Skeletal muscle satellite cell (primary cell): ENCODE measurements at regions not wholly inside any gene's neighbourhood (a gene's known extent, or its start where the extent isn't known, plus 50 kb on each side); places are given as distances from the start of the nearest gene placed in this dataset.
"Not testable (repeated sequence)": the region's sequence is repeated elsewhere in the genome, so short reads cannot be mapped to it uniquely, and the experiment has no call there.

Source experiments
- H3K27me3 ChIP-seq: 2 replicates; pipeline ENCODE4 v1.7.0; 2013; ENCODE audit warnings: low read length; ENCODE audit not compliant: control insufficient read depth, insufficient read depth
- H3K36me3 ChIP-seq: 2 replicates; pipeline ENCODE4 v1.7.0; 2013; ENCODE audit warnings: mild to moderate bottlenecking, control low read depth, low read length; ENCODE audit not compliant: insufficient read depth
- H3K4me1 ChIP-seq: 2 replicates; pipeline ENCODE4 v1.7.0; 2013; ENCODE audit warnings: low read length; ENCODE audit not compliant: control insufficient read depth, insufficient read depth
- H3K4me2 ChIP-seq: 2 replicates; pipeline ENCODE4 v1.7.0; 2013; ENCODE audit warnings: mild to moderate bottlenecking, low read length
- H3K4me3 ChIP-seq: 2 replicates; pipeline ENCODE4 v1.7.0; 2013; ENCODE audit warnings: low read length
- H3K9ac ChIP-seq: 2 replicates; pipeline ENCODE4 v1.7.0; 2013; ENCODE audit warnings: mild to moderate bottlenecking, low read depth, low read length, moderate library complexity
- H3K9me3 ChIP-seq: replicated peaks from 2 replicates; pipeline ENCODE4 v1.7.0; 2013; ENCODE audit warnings: mild to moderate bottlenecking, control low read depth, low read length

DNA sequence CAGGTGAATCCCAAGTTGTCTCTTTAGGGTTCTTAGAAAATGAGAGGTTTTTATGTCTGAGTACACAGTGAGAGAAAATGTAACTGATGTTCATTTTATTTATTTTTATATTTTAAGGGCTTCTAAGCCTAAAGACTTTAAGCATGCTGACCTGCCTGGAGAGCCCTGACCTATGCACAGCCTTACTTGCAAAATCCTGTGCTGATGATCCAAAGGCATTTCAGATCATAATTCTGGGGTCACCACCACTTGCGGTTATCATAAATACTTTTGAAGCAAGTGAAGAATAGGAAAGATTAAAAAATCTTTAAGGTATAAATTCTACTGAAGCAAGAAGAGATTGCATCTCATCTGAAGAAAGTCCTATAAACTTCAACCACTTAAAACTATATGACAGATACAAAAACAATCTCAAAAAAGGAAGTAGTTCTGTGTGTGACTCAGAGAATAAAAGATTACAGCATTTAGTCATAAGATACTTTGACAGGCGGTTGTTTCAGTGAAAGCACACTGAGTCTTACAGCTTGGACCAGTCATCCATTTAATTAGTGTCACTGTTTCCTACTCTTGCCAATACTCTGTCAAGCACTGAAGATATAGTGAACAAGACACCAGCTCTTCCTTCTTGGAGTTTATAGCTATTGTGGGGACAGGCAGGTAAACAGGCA is 245.2 kb upstream of the DIPK2B start:
- Histone ChIP-seq H3K4me2 (no peak overlapping the region), H3K27me3 (no peaks in the 10 kb centered on the region), H3K9ac (peak overlapping the region; percentile 36), H3K36me3 (no peaks in the 10 kb centered on the region), H3K9me3 (no peaks in the 10 kb centered on the region), H3K4me3 (no peak overlapping the region), H3K4me1 (peaks cover 15% of the 10 kb centered on the region)

DNA sequence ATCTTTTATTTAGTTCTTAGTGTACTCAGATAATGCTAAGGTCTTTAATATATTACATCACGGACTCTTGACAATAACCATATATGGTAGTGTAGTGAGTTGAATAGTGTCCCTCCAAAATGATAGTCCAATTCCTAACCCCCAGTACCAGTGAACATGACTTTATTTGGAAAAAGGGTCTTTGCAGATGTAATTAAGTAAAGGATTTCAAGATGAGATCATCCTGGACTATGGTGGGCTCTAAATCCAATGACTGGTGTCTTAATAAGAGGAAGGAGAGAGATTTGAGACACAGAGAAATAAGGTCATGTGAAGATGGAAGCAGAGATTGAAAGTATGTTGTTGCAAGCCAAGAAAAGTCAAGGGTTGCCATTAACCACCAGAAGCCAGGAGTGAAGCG is 236.5 kb upstream of the DIPK2B start:
- no peak overlapping the region for H3K4me2 ChIP-seq
- H3K36me3 ChIP-seq = no peaks in the 10 kb centered on the region
- no peak overlapping the region for H3K9ac ChIP-seq
- peaks cover 7% of the 10 kb centered on the region for H3K4me1 ChIP-seq
- no peak overlapping the region for H3K4me3 ChIP-seq
- no peaks in the 10 kb centered on the region for H3K27me3 ChIP-seq
- H3K9me3 ChIP-seq = no peaks in the 10 kb centered on the region

DNA sequence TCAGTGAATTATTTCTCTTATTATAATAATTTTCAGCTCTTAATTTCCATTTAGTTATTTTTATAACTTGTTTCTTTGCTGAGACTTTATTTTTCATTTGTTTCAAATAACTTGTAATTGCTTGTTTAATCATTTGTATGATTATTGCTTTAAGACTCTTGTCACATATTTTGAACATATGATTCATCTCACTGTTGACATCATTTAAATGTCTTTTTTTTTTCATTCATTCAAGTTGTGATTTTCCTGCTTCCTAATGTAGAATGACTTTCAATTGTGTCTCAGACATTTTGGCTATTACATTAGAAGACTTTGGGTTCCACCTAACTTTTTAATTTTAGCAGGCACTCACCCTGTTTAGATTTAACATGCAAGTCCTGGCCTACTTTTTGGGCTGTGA is 234.8 kb upstream of the DIPK2B start:
- no peak overlapping the region for H3K4me2 ChIP-seq
- no peaks in the 10 kb centered on the region for H3K36me3 ChIP-seq
- no peak overlapping the region for H3K9ac ChIP-seq
- H3K9me3 ChIP-seq = no peaks in the 10 kb centered on the region
- no peaks in the 10 kb centered on the region for H3K27me3 ChIP-seq
- H3K4me3 ChIP-seq = no peak overlapping the region
- H3K4me1 ChIP-seq = peaks cover 7% of the 10 kb centered on the region

DNA sequence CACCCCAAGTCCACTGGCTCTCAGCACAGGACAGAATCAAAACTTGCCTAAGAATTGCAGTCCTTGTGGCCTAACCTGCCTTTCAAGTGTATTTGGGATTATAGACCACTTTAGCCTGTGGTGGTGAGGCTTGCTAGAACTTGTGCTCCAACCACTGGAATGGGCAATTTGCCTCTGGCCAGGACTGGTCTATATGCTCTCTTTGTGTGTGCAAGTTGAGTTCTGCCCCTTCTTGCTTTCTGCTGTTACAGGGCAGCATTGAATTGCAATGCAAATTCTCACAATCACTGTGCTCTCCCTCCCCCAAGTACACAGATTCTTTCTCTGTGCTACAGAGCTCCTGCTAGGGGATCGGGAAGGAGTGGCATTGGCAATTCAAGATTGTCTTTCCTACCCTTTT is 233.6 kb upstream of the DIPK2B start:
- Histone ChIP-seq H3K9ac (no peak overlapping the region), H3K4me2 (no peak overlapping the region), H3K36me3 (no peaks in the 10 kb centered on the region), H3K9me3 (no peaks in the 10 kb centered on the region), H3K4me3 (no peak overlapping the region), H3K4me1 (peaks cover 7% of the 10 kb centered on the region), H3K27me3 (no peaks in the 10 kb centered on the region)

DNA sequence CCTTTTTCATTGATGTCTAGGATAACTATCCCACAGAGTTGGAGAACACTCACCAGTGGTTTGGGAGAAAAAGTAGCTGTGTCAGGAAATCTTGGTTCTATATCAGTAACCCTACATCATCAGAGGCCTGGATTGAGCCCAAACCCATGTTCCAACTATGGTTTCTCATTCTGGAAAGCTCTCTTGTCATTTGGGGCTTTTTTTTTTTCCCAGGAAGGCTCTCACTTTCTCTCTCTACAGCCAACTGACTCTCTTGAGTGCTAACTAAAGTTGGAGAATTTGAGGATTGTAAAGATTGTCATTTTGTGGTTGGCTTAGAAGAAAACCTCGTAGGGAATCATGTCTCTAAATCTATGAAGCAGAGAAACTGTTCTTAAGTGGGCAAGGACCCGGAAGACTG is 228.2 kb upstream of the DIPK2B start:
- no peak overlapping the region for H3K4me2 ChIP-seq
- H3K9ac ChIP-seq = no peak overlapping the region
- H3K27me3 ChIP-seq = no peaks in the 10 kb centered on the region
- no peaks in the 10 kb centered on the region for H3K9me3 ChIP-seq
- H3K4me1 ChIP-seq = no peaks in the 10 kb centered on the region
- H3K4me3 ChIP-seq = no peak overlapping the region
- H3K36me3 ChIP-seq = no peaks in the 10 kb centered on the region

DNA sequence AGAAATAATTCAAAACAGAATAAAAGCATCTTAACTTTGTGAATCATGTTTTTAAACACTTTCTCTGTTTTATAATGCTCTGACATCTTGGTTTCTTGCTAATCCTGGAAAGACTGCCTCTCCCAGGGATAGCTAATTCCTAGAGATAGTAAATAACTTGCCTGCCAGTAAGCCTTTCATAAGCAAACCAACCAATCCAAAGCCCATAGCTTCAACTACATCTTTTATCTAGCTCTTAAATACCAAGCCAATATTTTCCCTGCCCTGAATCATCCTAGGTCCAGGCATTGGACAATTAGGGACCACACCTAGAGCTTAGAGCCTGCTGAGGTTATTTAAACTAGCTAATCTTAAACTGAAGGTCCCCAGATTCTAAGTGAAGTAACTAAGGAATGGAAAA is 223.7 kb upstream of the DIPK2B start:
- Histone ChIP-seq H3K4me2 (no peak overlapping the region), H3K27me3 (no peaks in the 10 kb centered on the region), H3K9ac (no peak overlapping the region), H3K4me3 (no peak overlapping the region), H3K36me3 (no peaks in the 10 kb centered on the region), H3K4me1 (no peaks in the 10 kb centered on the region), H3K9me3 (no peaks in the 10 kb centered on the region)

GRCh38 chrX:45422216-45422925 is 221.7 kb upstream of the DIPK2B start:
- Histone ChIP-seq H3K4me2 (no peak overlapping the region), H3K9ac (peak overlapping the region; percentile 25), H3K27me3 (no peaks in the 10 kb centered on the region), H3K9me3 (no peaks in the 10 kb centered on the region), H3K4me1 (no peaks in the 10 kb centered on the region), H3K36me3 (no peaks in the 10 kb centered on the region), H3K4me3 (no peak overlapping the region)

GRCh38 chrX:45421806-45422205 is 221.1 kb upstream of the DIPK2B start:
- Histone ChIP-seq H3K4me2 (no peak overlapping the region), H3K9me3 (no peaks in the 10 kb centered on the region), H3K36me3 (no peaks in the 10 kb centered on the region), H3K4me3 (no peak overlapping the region), H3K4me1 (no peaks in the 10 kb centered on the region), H3K27me3 (no peaks in the 10 kb centered on the region), H3K9ac (no peak overlapping the region)

- H3K9ac ChIP-seq = no peak overlapping the region
These were observed 203.5 kb upstream of the DIPK2B start for GRCh38 chrX:45404206-45404605.

GRCh38 chrX:45401923-45402322 is 201.2 kb upstream of the DIPK2B start:
- Histone ChIP-seq H3K27me3 (no peaks in the 10 kb centered on the region), H3K4me2 (no peak overlapping the region), H3K36me3 (no peaks in the 10 kb centered on the region), H3K4me1 (no peaks in the 10 kb centered on the region), H3K9me3 (no peaks in the 10 kb centered on the region), H3K4me3 (no peak overlapping the region), H3K9ac (no peak overlapping the region)

More at GRCh38 chrX:45404206-45404605, 203.5 kb upstream of the DIPK2B start:
- H3K36me3 ChIP-seq = no peaks in the 10 kb centered on the region
- H3K9me3 ChIP-seq = no peaks in the 10 kb centered on the region
- H3K4me2 ChIP-seq = no peak overlapping the region
- no peaks in the 10 kb centered on the region for H3K4me1 ChIP-seq
- H3K4me3 ChIP-seq = no peak overlapping the region
- H3K27me3 ChIP-seq = no peaks in the 10 kb centered on the region

- H3K4me3 ChIP-seq, H3K36me3 ChIP-seq, H3K27me3 ChIP-seq, H3K4me2 ChIP-seq, H3K4me1 ChIP-seq, H3K9me3 ChIP-seq: not testable (repeated sequence)
- H3K9ac ChIP-seq = peak overlapping the region; percentile 1
These were observed 200.5 kb upstream of the DIPK2B start for GRCh38 chrX:45400951-45401725.
